ENCODE measurements at regions not wholly inside any gene's neighbourhood (a gene's known extent, or its start where the extent isn't known, plus 50 kb on each side); places are given as distances from the start of the nearest gene placed in this dataset.

- Histone ChIP-seq H3K27me3 (ENCODE audit: insufficient read depth, low read depth, severe bottlenecking) (no peaks in the 10 kb centered on the region), H3K36me3 (no peaks in the 10 kb centered on the region), H3K4me3 (ENCODE audit: low read depth, low read length) (no peak overlapping the region), H3K9me3 (ENCODE audit: severe bottlenecking) (no peaks in the 10 kb centered on the region), H3K27ac (no peak overlapping the region)
- TF ChIP-seq, protein P1, sequence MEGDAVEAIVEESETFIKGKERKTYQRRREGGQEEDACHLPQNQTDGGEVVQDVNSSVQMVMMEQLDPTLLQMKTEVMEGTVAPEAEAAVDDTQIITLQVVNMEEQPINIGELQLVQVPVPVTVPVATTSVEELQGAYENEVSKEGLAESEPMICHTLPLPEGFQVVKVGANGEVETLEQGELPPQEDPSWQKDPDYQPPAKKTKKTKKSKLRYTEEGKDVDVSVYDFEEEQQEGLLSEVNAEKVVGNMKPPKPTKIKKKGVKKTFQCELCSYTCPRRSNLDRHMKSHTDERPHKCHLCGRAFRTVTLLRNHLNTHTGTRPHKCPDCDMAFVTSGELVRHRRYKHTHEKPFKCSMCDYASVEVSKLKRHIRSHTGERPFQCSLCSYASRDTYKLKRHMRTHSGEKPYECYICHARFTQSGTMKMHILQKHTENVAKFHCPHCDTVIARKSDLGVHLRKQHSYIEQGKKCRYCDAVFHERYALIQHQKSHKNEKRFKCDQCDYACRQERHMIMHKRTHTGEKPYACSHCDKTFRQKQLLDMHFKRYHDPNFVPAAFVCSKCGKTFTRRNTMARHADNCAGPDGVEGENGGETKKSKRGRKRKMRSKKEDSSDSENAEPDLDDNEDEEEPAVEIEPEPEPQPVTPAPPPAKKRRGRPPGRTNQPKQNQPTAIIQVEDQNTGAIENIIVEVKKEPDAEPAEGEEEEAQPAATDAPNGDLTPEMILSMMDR (IDR thresholded peaks at IDR 0.05; ENCODE audit: low read depth, low read length) = no peak
- DNase-seq = no peak
Observed at GRCh38 chr6:21371061-21371460, 222.5 kb upstream of the SOX4 start.

GRCh38 chr6:21371676-21372171, 221.8 kb upstream of the SOX4 start:
- no peaks in the 10 kb centered on the region for H3K36me3 ChIP-seq
- no peak overlapping the region for H3K4me3 ChIP-seq (ENCODE audit: low read depth, low read length)
- TF ChIP-seq, protein P1 (IDR thresholded peaks at IDR 0.05; ENCODE audit: low read depth, low read length) = no peak
- H3K9me3 ChIP-seq (ENCODE audit: severe bottlenecking) = no peaks in the 10 kb centered on the region
- no peak overlapping the region for H3K27ac ChIP-seq
- no peaks in the 10 kb centered on the region for H3K27me3 ChIP-seq (ENCODE audit: insufficient read depth, low read depth, severe bottlenecking)
- DNase-seq = no peak

DNA sequence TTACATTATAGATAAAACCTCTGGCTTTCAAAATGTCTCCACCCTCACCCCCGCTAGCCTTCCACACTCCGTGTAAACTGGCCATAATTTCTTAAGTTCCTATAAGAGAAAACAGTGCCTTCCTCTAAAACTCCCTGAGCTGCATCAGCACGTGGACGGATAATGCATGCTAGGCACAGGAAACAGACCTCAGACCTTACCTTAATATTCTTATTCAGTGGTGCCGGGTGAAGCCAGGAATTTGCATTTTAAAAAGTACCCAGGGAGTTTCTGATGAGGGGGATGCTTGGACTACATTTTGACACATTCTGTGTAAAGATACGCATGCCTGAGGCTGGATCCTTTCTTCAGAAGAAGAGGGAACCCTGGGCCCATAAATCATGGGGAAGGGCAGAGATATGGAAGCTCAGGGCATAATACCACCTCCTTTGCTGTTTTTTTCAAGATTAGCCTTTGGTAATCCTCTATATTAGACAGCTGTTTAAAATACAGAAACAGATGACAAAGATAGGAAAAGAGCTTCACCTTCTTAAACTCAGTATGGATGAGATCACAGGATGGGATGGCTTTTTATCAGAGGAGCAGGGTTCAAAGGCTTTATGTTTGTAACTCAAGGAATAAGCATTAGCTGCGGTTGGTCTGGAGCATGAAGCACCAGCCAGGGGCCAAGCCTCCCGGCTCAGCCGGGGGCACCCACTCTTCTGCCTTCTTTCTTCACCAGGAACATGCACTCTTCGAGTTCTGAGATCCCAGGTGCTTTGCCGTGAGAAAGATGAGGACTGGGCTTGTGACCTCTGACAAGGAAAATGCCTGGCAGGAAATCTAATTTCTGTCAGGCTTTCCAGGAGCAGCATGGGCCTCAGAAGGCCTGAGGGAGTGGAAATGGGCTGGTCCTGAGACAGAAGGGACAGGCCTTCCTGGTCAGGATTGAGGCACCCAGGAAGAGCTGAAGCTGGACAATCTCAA, 218.1 kb upstream of the SOX4 start:
- Histone ChIP-seq H3K36me3 (no peaks in the 10 kb centered on the region), H3K27me3 (ENCODE audit: insufficient read depth, low read depth, severe bottlenecking) (no peaks in the 10 kb centered on the region), H3K9me3 (ENCODE audit: severe bottlenecking) (no peaks in the 10 kb centered on the region), H3K4me3 (ENCODE audit: low read depth, low read length) (peak overlapping the region; percentile 5), H3K27ac (peak overlapping the region; percentile 62)
- peak; percentile 73 for DNase-seq
- TF ChIP-seq, protein P1 (IDR thresholded peaks at IDR 0.05; ENCODE audit: low read depth, low read length) = no peak

DNA sequence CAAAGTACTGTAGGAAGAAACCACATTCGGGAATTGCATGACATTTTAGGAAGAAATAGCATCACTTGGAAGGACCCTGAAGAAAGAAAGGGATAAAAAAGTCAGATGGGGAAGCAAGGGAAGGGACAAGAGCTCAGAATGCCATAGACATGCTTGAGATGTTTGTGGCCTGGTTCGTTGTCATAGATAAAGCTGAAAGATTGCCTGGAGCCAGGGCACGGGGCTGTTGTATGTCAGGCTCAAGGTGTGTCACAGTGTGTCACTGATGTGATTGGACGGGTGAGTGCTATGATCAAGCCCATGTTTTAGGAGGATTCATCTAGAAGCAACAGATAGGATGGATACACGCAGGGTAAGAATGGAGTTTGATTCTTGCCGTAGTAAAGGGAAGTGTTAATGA, 216.2 kb upstream of the SOX4 start:
- Histone ChIP-seq H3K36me3 (no peaks in the 10 kb centered on the region), H3K27ac (no peak overlapping the region), H3K4me3 (ENCODE audit: low read depth, low read length) (no peak overlapping the region), H3K9me3 (ENCODE audit: severe bottlenecking) (no peaks in the 10 kb centered on the region), H3K27me3 (ENCODE audit: insufficient read depth, low read depth, severe bottlenecking) (no peaks in the 10 kb centered on the region)
- no peak for DNase-seq
- TF ChIP-seq, protein P1 (IDR thresholded peaks at IDR 0.05; ENCODE audit: low read depth, low read length) = no peak

- no peaks in the 10 kb centered on the region for H3K9me3 ChIP-seq (ENCODE audit: severe bottlenecking)
- no peak for DNase-seq
- no peak overlapping the region for H3K27ac ChIP-seq
- TF ChIP-seq, protein P1 (IDR thresholded peaks at IDR 0.05; ENCODE audit: low read depth, low read length) = no peak
- no peaks in the 10 kb centered on the region for H3K36me3 ChIP-seq
- H3K27me3 ChIP-seq (ENCODE audit: insufficient read depth, low read depth, severe bottlenecking) = no peaks in the 10 kb centered on the region
- no peak overlapping the region for H3K4me3 ChIP-seq (ENCODE audit: low read depth, low read length)
Observed at GRCh38 chr6:21381331-21381963, 212.1 kb upstream of the SOX4 start.

Data from WERI-Rb-1 (cell line).